ENCODE measurements at regions not wholly inside any gene's neighbourhood (a gene's known extent, or its start where the extent isn't known, plus 50 kb on each side); places are given as distances from the start of the nearest gene placed in this dataset.

- no peak for DNase-seq
- Histone ChIP-seq H3K27ac (no peak overlapping the region), H3K27me3 (no peaks in the 10 kb centered on the region), H3K9me3 (no peaks in the 10 kb centered on the region), H3K4me3 (no peak overlapping the region), H3K36me3 (no peaks in the 10 kb centered on the region), H3K4me1 (no peaks in the 10 kb centered on the region)
- no peak for ATAC-seq
- intact Hi-C loops (cut with DNase I), result no loop called here
- no peak for FAIRE-seq
- TF ChIP-seq CTCF (IDR thresholded peaks at IDR 0.05), result no peak
- 48 to 53% methylated on average over 11 of the region's 11 CpGs for WGBS, 2 donors
Measured at GRCh38 chr9:81097131-81097847, 592.1 kb downstream of the TLE1 start.

GRCh38 chr9:81096625-81097024 is 592.7 kb downstream of the TLE1 start:
- no peak for DNase-seq
- no peak for TF ChIP-seq CTCF (IDR thresholded peaks at IDR 0.05)
- Histone ChIP-seq H3K27me3 (no peaks in the 10 kb centered on the region), H3K4me1 (no peaks in the 10 kb centered on the region), H3K27ac (no peak overlapping the region), H3K4me3 (no peak overlapping the region), H3K36me3 (no peaks in the 10 kb centered on the region), H3K9me3 (no peaks in the 10 kb centered on the region)
- intact Hi-C loops (cut with DNase I), result no loop called here
- WGBS, 2 donors, result 51 to 55% methylated on average over 2 of the region's 2 CpGs
- no peak for FAIRE-seq
- no peak for ATAC-seq

GRCh38 chr9:81092057-81092456 is 597.3 kb downstream of the TLE1 start:
- WGBS, 2 donors, result 86 to 93% methylated on average over 2 of the region's 2 CpGs
- H3K27ac ChIP-seq, result no peak overlapping the region
- TF ChIP-seq CTCF (IDR thresholded peaks at IDR 0.05), result no peak
- ATAC-seq (no peak), FAIRE-seq (no peak), DNase-seq (no peak)
- no peaks in the 10 kb centered on the region for H3K36me3 ChIP-seq
- intact Hi-C loops (cut with DNase I), result no loop called here
- no peaks in the 10 kb centered on the region for H3K4me1 ChIP-seq
- no peak overlapping the region for H3K4me3 ChIP-seq
- H3K27me3 ChIP-seq, result no peaks in the 10 kb centered on the region
- no peaks in the 10 kb centered on the region for H3K9me3 ChIP-seq

GRCh38 chr9:81088341-81088740 is 601.0 kb downstream of the TLE1 start:
- WGBS, 2 donors, result 63 to 81% methylated on average over 2 of the region's 2 CpGs
- no peak for TF ChIP-seq CTCF (IDR thresholded peaks at IDR 0.05)

GRCh38 chr9:81086416-81086815 is 602.9 kb downstream of the TLE1 start:
- Histone ChIP-seq H3K4me1 (peaks cover 0 to 4% (median 0%) of the 10 kb centered on the region in 3 donors), H3K36me3 (no peaks in the 10 kb centered on the region), H3K27me3 (no peaks in the 10 kb centered on the region), H3K4me3 (no peak overlapping the region), H3K9me3 (no peaks in the 10 kb centered on the region), H3K27ac (no peak overlapping the region)
- ATAC-seq, result no peak
- WGBS, 2 donors, result 52 to 56% methylated on average over 3 of the region's 3 CpGs
- TF ChIP-seq CTCF (IDR thresholded peaks at IDR 0.05), result no peak
- no peak for DNase-seq
- FAIRE-seq, result no peak
- intact Hi-C loops (cut with DNase I), result no loop called here

More at GRCh38 chr9:81088341-81088740, 601.0 kb downstream of the TLE1 start:
- Histone ChIP-seq H3K27ac (no peak overlapping the region), H3K4me1 (peaks cover 0 to 4% (median 0%) of the 10 kb centered on the region in 3 donors), H3K9me3 (no peaks in the 10 kb centered on the region), H3K4me3 (no peak overlapping the region), H3K36me3 (no peaks in the 10 kb centered on the region), H3K27me3 (no peaks in the 10 kb centered on the region)
- no peak for FAIRE-seq
- DNase-seq, result no peak
- no peak for ATAC-seq
- intact Hi-C loops (cut with DNase I), result no loop called here

Measured in pancreas (tissue), 10 donors.